CD14-positive monocyte (primary cell): ENCODE measurements at regions not wholly inside any gene's neighbourhood (a gene's known extent, or its start where the extent isn't known, plus 50 kb on each side); places are given as distances from the start of the nearest gene placed in this dataset.

ENCODE experiments used
- DNase-seq, 3 donors: peaks; one replicate each; pipeline ENCODE4 v3.0.0-alpha.2; 2011 to 2022
- H2AFZ ChIP-seq: 2 replicates; pipeline ENCODE4 v1.6.0; 2012; ENCODE audit warnings: mild to moderate bottlenecking, low read depth, low read length, inconsistent platforms; ENCODE audit not compliant: insufficient read depth, poor library complexity, severe bottlenecking
- H3K27ac ChIP-seq, 2 donors: 1 replicate in 1 of 2; 2 replicates in 1 of 2; pipeline ENCODE4 v1.5.1; 2012 to 2013; ENCODE audit warnings: low read length in 2 of 2, control low read depth in 1 of 2, inconsistent platforms in 1 of 2, low read depth in 1 of 2, mild to moderate bottlenecking in 1 of 2
- H3K27me3 ChIP-seq, 2 donors: one replicate each; pipeline versions ENCODE4 v1.6.0 to v1.6.1; 2011 to 2013; ENCODE audit warnings: low read length in 2 of 2; ENCODE audit not compliant: control insufficient read depth in 2 of 2, insufficient read depth in 2 of 2
- H3K36me3 ChIP-seq, 2 donors: replicated peaks in 1 of 2; 1 replicate in 1 of 2; 2 replicates in 1 of 2; pipeline versions ENCODE4 v1.5.1 to v1.6.1; 2012 to 2013; ENCODE audit warnings: low read length in 2 of 2, control low read depth in 1 of 2, inconsistent platforms in 1 of 2, mild to moderate bottlenecking in 1 of 2; ENCODE audit not compliant: insufficient read depth in 2 of 2, control insufficient read depth in 1 of 2
- H3K4me1 ChIP-seq, 2 donors: 1 replicate in 1 of 2; 2 replicates in 1 of 2; pipeline versions ENCODE4 v1.5.1 to v1.6.1; 2012 to 2013; ENCODE audit warnings: low read length in 2 of 2, control low read depth in 1 of 2, inconsistent platforms in 1 of 2, mild to moderate bottlenecking in 1 of 2, moderate library complexity in 1 of 2; ENCODE audit not compliant: insufficient read depth in 2 of 2, control insufficient read depth in 1 of 2
- H3K4me2 ChIP-seq: replicated peaks from 2 replicates; pipeline ENCODE3; 2012; ENCODE audit warnings: low read length, moderate library complexity, mild to moderate bottlenecking; ENCODE audit not compliant: poor library complexity, severe bottlenecking; ENCODE audit errors: extremely low read depth
- H3K4me3 ChIP-seq, 3 experiments: fragments of 200-600 bp in 1 of 3; sonication (generic) in 1 of 3; replicated peaks in 1 of 3; 1 replicate in 2 of 3; 2 replicates in 1 of 3; pipeline ENCODE4 v1.5.1; 2011 to 2013; ENCODE audit warnings: low read length in 3 of 3, mild to moderate bottlenecking in 3 of 3, control low read depth in 2 of 3, low read depth in 2 of 3, inconsistent platforms in 1 of 3, moderate library complexity in 1 of 3
- H3K79me2 ChIP-seq: 2 replicates; pipeline ENCODE4 v1.6.0; 2012; ENCODE audit warnings: mild to moderate bottlenecking, control low read depth, inconsistent platforms, low read length, moderate library complexity; ENCODE audit not compliant: insufficient read depth
- H3K9ac ChIP-seq: 2 replicates; pipeline ENCODE4 v1.6.0; 2017; ENCODE audit warnings: low read length, mild to moderate bottlenecking; ENCODE audit not compliant: insufficient read depth, poor library complexity, severe bottlenecking
- H3K9me3 ChIP-seq, 2 donors: replicated peaks in 1 of 2; 1 replicate in 1 of 2; 2 replicates in 1 of 2; pipeline versions ENCODE4 v1.5.1 to v1.6.1; 2012 to 2013; ENCODE audit warnings: low read length in 2 of 2, control low read depth in 1 of 2; ENCODE audit not compliant: control insufficient read depth in 1 of 2, insufficient read depth in 1 of 2
- H4K20me1 ChIP-seq: 2 replicates; pipeline ENCODE4 v1.6.0; 2012; ENCODE audit warnings: mild to moderate bottlenecking, low read length, control low read depth, moderate library complexity; ENCODE audit not compliant: insufficient read depth
- H3K27ac Mint-ChIP-seq, 7 donors: one replicate each; pipeline ENCODE4 v1.8.0; 2020; ENCODE audit warnings: mild to moderate bottlenecking in 7 of 7, mixed read lengths in 7 of 7, moderate library complexity in 6 of 7, inconsistent platforms in 2 of 7
- H3K27me3 Mint-ChIP-seq, 3 donors: one replicate each; pipeline ENCODE4 v1.8.0; 2021 to 2022; ENCODE audit warnings: low read depth in 3 of 3, mild to moderate bottlenecking in 3 of 3, mixed read lengths in 3 of 3, moderate library complexity in 3 of 3, inconsistent platforms in 1 of 3
- H3K36me3 Mint-ChIP-seq, 2 donors: one replicate each; pipeline ENCODE4 v1.8.0; 2020; ENCODE audit warnings: mixed read lengths in 2 of 2, inconsistent platforms in 1 of 2, mild to moderate bottlenecking in 1 of 2
- H3K4me1 Mint-ChIP-seq: one replicate; pipeline ENCODE4 v1.8.0; 2020; ENCODE audit warnings: mild to moderate bottlenecking, mixed read lengths
- H3K4me3 Mint-ChIP-seq, 2 donors: one replicate each; pipeline ENCODE4 v1.8.0; 2020; ENCODE audit warnings: mild to moderate bottlenecking in 2 of 2, mixed read lengths in 2 of 2, moderate library complexity in 1 of 2
- H3K9me3 Mint-ChIP-seq, 7 donors: one replicate each; pipeline ENCODE4 v1.8.0; 2020 to 2022; ENCODE audit warnings: mixed read lengths in 7 of 7, mild to moderate bottlenecking in 6 of 7, moderate library complexity in 6 of 7, inconsistent platforms in 2 of 7
- WGBS: methylation state at CpG from one replicate; pipeline ENCODE4 v1.1.5; 2013; ENCODE audit warnings: missing lambda C conversion rate; ENCODE audit not compliant: insufficient coverage; 5-methylcytosine and 5-hydroxymethylcytosine counted together
- intact Hi-C, 2 donors: fragments of 100-400 bp; cut with micrococcal nuclease; formaldehyde crosslinking; loops; one replicate each; pipeline versions ENCODE4 v1.15.0 to v1.15.1; 2023
- TF ChIP-seq, protein P1 (sequence below): fragments of 200-600 bp; IDR thresholded peaks from one replicate; pipeline ENCODE4 v1.8.0; 2022; ENCODE audit warnings: antibody characterized with exemption, mild to moderate bottlenecking

DNA sequence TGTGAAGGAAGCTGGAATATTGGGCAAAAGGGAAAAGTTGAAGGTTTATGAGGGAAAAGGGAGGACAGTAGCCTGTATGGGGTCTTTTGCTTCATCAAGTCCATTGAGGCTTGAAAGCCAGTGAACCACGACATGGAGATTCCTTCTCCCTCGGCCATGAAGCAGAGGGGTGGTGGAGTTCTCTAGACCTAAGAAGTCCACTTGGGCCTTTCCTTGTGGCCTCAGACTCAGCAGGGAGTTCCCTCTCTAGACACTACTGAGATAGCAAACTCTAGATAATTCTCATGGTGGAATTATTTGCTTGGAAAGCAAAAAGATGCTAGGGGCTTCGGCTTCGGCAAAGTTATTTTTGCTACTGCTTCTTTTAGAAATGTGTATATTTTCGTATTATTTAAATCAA is 78.5 kb downstream of the FOXD1 start:
- H3K36me3 Mint-ChIP-seq: no peaks in the 10 kb centered on the region
- H3K27ac Mint-ChIP-seq: no peak overlapping the region
- DNase-seq: no peak
- Histone ChIP-seq H3K9ac (no peak overlapping the region), H3K9me3 (no peaks in the 10 kb centered on the region), H3K36me3 (no peaks in the 10 kb centered on the region), H4K20me1 (no peaks in the 10 kb centered on the region), H3K27me3 (peaks cover 38 to 44% of the 10 kb centered on the region in 2 donors), H3K4me3 (no peak overlapping the region), H2AFZ (no peak overlapping the region), H3K4me2 (no peak overlapping the region), H3K27ac (no peak overlapping the region), H3K4me1 (no peaks in the 10 kb centered on the region), H3K79me2 (no peaks in the 10 kb centered on the region)
- peaks cover 0 to 4% (median 2%) of the 10 kb centered on the region in 7 donors for H3K9me3 Mint-ChIP-seq
- H3K4me3 Mint-ChIP-seq: no peak overlapping the region
- intact Hi-C loops: no loop called here
- WGBS: no CpG with 5 or more reads among the region's 5 CpGs
- H3K27me3 Mint-ChIP-seq: peaks cover 41 to 55% (median 47%) of the 10 kb centered on the region in 3 donors
- no peaks in the 10 kb centered on the region for H3K4me1 Mint-ChIP-seq
- TF ChIP-seq, protein P1, sequence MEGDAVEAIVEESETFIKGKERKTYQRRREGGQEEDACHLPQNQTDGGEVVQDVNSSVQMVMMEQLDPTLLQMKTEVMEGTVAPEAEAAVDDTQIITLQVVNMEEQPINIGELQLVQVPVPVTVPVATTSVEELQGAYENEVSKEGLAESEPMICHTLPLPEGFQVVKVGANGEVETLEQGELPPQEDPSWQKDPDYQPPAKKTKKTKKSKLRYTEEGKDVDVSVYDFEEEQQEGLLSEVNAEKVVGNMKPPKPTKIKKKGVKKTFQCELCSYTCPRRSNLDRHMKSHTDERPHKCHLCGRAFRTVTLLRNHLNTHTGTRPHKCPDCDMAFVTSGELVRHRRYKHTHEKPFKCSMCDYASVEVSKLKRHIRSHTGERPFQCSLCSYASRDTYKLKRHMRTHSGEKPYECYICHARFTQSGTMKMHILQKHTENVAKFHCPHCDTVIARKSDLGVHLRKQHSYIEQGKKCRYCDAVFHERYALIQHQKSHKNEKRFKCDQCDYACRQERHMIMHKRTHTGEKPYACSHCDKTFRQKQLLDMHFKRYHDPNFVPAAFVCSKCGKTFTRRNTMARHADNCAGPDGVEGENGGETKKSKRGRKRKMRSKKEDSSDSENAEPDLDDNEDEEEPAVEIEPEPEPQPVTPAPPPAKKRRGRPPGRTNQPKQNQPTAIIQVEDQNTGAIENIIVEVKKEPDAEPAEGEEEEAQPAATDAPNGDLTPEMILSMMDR: no peak

DNA sequence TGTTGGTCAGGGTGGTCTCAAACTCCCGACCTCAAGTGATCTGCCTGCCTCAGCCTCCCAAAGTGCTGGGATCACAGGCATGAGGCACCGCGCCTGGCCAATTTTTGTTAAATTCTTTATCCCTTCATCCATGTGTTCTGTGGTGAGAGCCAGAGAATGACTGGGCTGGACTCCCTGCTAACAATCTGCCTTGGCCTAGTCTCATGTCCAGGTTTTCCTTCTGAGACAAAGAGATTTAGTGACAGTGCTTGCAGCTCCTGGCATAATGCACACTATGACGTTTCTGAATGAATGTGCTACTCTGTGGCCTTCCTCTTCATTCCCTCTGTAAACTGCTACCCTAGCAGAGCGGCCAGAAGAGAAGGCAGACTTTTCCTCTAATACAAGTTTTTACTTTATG is 79.3 kb downstream of the FOXD1 start:
- peaks cover 0 to 4% (median 2%) of the 10 kb centered on the region in 7 donors for H3K9me3 Mint-ChIP-seq
- Histone ChIP-seq H3K4me2 (no peak overlapping the region), H3K4me3 (no peak overlapping the region), H3K4me1 (peaks cover 0 to 5% of the 10 kb centered on the region in 2 donors), H3K27me3 (peaks cover 36% of the 10 kb centered on the region in 2 donors), H3K36me3 (no peaks in the 10 kb centered on the region), H3K79me2 (no peaks in the 10 kb centered on the region), H3K9me3 (no peaks in the 10 kb centered on the region), H3K27ac (no peak overlapping the region), H3K9ac (no peak overlapping the region), H2AFZ (no peak overlapping the region), H4K20me1 (no peaks in the 10 kb centered on the region)
- H3K27me3 Mint-ChIP-seq: peaks cover 33 to 52% (median 47%) of the 10 kb centered on the region in 3 donors
- no peaks in the 10 kb centered on the region for H3K36me3 Mint-ChIP-seq
- H3K4me3 Mint-ChIP-seq: peak overlapping the region in 1 of 2 donors; percentile 22
- TF ChIP-seq, protein P1: no peak
- intact Hi-C loops: no loop called here
- DNase-seq: no peak
- H3K27ac Mint-ChIP-seq: no peak overlapping the region
- peaks cover under 1% of the 10 kb centered on the region for H3K4me1 Mint-ChIP-seq
- 82% methylated on average over 3 of the region's 5 CpGs for WGBS
